Neuronal stem cell (in vitro differentiated cells): ENCODE measurements at regions not wholly inside any gene's neighbourhood (a gene's known extent, or its start where the extent isn't known, plus 50 kb on each side); places are given as distances from the start of the nearest gene placed in this dataset.

Source experiments
- DNase-seq: peaks from one replicate; pipeline ENCODE4 v3.0.0-alpha.2; 2013; ENCODE audit warnings: low spot score
- H2AFZ ChIP-seq: one replicate; pipeline ENCODE4 v1.6.1; 2013; ENCODE audit warnings: mild to moderate bottlenecking, low read length, inconsistent platforms
- H2AK5ac ChIP-seq: 2 replicates; pipeline ENCODE4 v1.6.1; 2013; ENCODE audit warnings: low read depth, mild to moderate bottlenecking, inconsistent platforms, low read length, moderate library complexity, mixed read lengths
- H2BK120ac ChIP-seq: 2 replicates; pipeline ENCODE4 v1.6.1; 2013; ENCODE audit warnings: low read depth, mild to moderate bottlenecking, inconsistent platforms, low read length, moderate library complexity, mixed read lengths
- H2BK12ac ChIP-seq: one replicate; pipeline ENCODE4 v1.6.1; 2013; ENCODE audit warnings: low read length, inconsistent platforms
- H2BK15ac ChIP-seq: 2 replicates; pipeline ENCODE4 v1.6.1; 2013; ENCODE audit warnings: mild to moderate bottlenecking, low read length, inconsistent platforms, mixed read lengths
- H2BK5ac ChIP-seq: one replicate; pipeline ENCODE4 v1.6.1; 2013; ENCODE audit warnings: inconsistent platforms, mild to moderate bottlenecking, low read length, moderate library complexity
- H3K14ac ChIP-seq: one replicate; pipeline ENCODE4 v1.6.1; 2013; ENCODE audit warnings: low read length, inconsistent platforms
- H3K18ac ChIP-seq: 2 replicates; pipeline ENCODE4 v1.6.1; 2013; ENCODE audit warnings: low read length, inconsistent platforms
- H3K23ac ChIP-seq: 2 replicates; pipeline ENCODE4 v1.6.1; 2013; ENCODE audit warnings: low read depth, mild to moderate bottlenecking, mixed read lengths, low read length, inconsistent platforms; ENCODE audit not compliant: poor library complexity
- H3K27ac ChIP-seq: replicated peaks from 3 replicates; pipeline ENCODE4 v1.5.1; 2013; ENCODE audit warnings: low read length, inconsistent platforms
- H3K27me3 ChIP-seq, 3 experiments: 2 replicates each; pipeline ENCODE4 v1.6.1; 2013; ENCODE audit warnings: low read length in 3 of 3, mild to moderate bottlenecking in 2 of 3, inconsistent platforms in 1 of 3, low read depth in 1 of 3, mixed read lengths in 1 of 3, moderate library complexity in 1 of 3; ENCODE audit not compliant: control insufficient read depth in 3 of 3, insufficient read depth in 3 of 3
- H3K36me3 ChIP-seq, 2 donors: replicated peaks in 1 of 2; 2 replicates each; pipeline ENCODE4 v1.6.1; 2013; ENCODE audit warnings: low read length in 2 of 2; ENCODE audit not compliant: control insufficient read depth in 2 of 2, insufficient read depth in 2 of 2
- H3K4ac ChIP-seq: 2 replicates; pipeline ENCODE4 v1.6.1; 2013; ENCODE audit warnings: inconsistent platforms, mild to moderate bottlenecking, low read length, moderate library complexity
- H3K4me1 ChIP-seq, 2 donors: 1 replicate in 1 of 2; 2 replicates in 1 of 2; pipeline ENCODE4 v1.6.1; 2013; ENCODE audit warnings: low read length in 2 of 2, low read depth in 1 of 2; ENCODE audit not compliant: control insufficient read depth in 2 of 2, insufficient read depth in 1 of 2
- H3K4me2 ChIP-seq: one replicate; pipeline ENCODE4 v1.6.1; 2013; ENCODE audit warnings: mild to moderate bottlenecking, low read length, inconsistent platforms; ENCODE audit not compliant: insufficient read depth, poor library complexity, severe bottlenecking
- H3K4me3 ChIP-seq, 2 donors: 2 replicates each; pipeline ENCODE4 v1.5.1; 2013; ENCODE audit warnings: low read length in 2 of 2, mild to moderate bottlenecking in 2 of 2, inconsistent platforms in 1 of 2, moderate library complexity in 1 of 2
- H3K79me1 ChIP-seq: one replicate; pipeline ENCODE4 v1.6.1; 2013; ENCODE audit warnings: low read depth, mild to moderate bottlenecking, inconsistent platforms, low read length, moderate library complexity
- H3K9ac ChIP-seq: one replicate; pipeline ENCODE4 v1.6.1; 2013; ENCODE audit warnings: mild to moderate bottlenecking, low read depth, low read length, inconsistent platforms; ENCODE audit not compliant: poor library complexity
- H3K9me3 ChIP-seq, 2 donors: replicated peaks in 1 of 2; 2 replicates each; pipeline versions ENCODE3 to v1.6.1; 2013; ENCODE audit warnings: low read length in 2 of 2, mild to moderate bottlenecking in 2 of 2, inconsistent platforms in 1 of 2, low read depth in 1 of 2, mixed read lengths in 1 of 2, moderate library complexity in 1 of 2; ENCODE audit not compliant: control insufficient read depth in 2 of 2, insufficient read depth in 1 of 2
- H4K8ac ChIP-seq: one replicate; pipeline ENCODE4 v1.6.1; 2013; ENCODE audit warnings: low read depth, mild to moderate bottlenecking, inconsistent platforms, low read length, moderate library complexity
- H4K91ac ChIP-seq: one replicate; pipeline ENCODE4 v1.6.1; 2013; ENCODE audit warnings: low read length, low read depth, mild to moderate bottlenecking, inconsistent platforms; ENCODE audit not compliant: poor library complexity
- WGBS, 2 donors: extraction: QIAGEN DNeasy Blood & Tissue Kit; methylation state at CpG; one replicate each; pipeline ENCODE4 v1.1.7; 2013; ENCODE audit warnings: missing lambda C conversion rate in 2 of 2, mixed read lengths in 1 of 2; ENCODE audit not compliant: insufficient read length in 2 of 2, insufficient replicate concordance in 1 of 2; ENCODE audit errors: extremely low coverage in 2 of 2; 5-methylcytosine and 5-hydroxymethylcytosine counted together

DNA sequence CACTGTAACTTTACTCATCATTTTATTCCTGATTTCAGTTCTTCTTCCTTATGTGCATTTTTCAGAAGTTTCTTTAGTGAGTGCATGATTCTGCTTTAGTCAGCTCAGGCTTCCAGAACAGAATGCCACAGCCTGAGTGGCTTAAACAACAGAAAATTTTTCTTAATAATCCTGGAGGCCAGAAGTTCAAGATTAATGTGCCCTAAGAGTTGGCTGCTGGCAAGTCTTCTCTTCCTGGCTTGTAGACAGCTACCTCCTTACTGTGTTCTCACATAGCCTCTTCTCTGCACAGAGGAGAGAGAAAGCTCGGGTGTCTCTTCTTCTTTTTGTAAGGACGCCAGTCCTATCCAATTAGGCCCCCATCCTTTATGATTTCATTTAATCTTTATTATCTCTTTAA lies 443.1 kb upstream of the RGS17 start:
- no peak overlapping the region for H3K9ac ChIP-seq
- no peak overlapping the region for H3K4ac ChIP-seq
- no peaks in the 10 kb centered on the region for H3K36me3 ChIP-seq
- no peaks in the 10 kb centered on the region for H3K27me3 ChIP-seq
- H4K91ac ChIP-seq, result no peak overlapping the region
- no peaks in the 10 kb centered on the region for H3K9me3 ChIP-seq
- no peak overlapping the region for H3K4me3 ChIP-seq
- no peaks in the 10 kb centered on the region for H3K79me1 ChIP-seq
- no peak overlapping the region for H3K23ac ChIP-seq
- H2BK15ac ChIP-seq, result no peak overlapping the region
- H2BK12ac ChIP-seq, result no peak overlapping the region
- H3K27ac ChIP-seq, result no peak overlapping the region
- no peak for DNase-seq
- no peak overlapping the region for H4K8ac ChIP-seq
- no peak overlapping the region for H3K4me2 ChIP-seq
- H2BK5ac ChIP-seq, result no peak overlapping the region
- no peak overlapping the region for H2AFZ ChIP-seq
- H3K14ac ChIP-seq, result no peak overlapping the region
- H3K4me1 ChIP-seq, result no peaks in the 10 kb centered on the region
- H2AK5ac ChIP-seq, result no peak overlapping the region
- WGBS, 2 donors, result no CpG with 5 or more reads among the region's 2 CpGs
- H2BK120ac ChIP-seq, result no peak overlapping the region
- H3K18ac ChIP-seq, result no peak overlapping the region

DNA sequence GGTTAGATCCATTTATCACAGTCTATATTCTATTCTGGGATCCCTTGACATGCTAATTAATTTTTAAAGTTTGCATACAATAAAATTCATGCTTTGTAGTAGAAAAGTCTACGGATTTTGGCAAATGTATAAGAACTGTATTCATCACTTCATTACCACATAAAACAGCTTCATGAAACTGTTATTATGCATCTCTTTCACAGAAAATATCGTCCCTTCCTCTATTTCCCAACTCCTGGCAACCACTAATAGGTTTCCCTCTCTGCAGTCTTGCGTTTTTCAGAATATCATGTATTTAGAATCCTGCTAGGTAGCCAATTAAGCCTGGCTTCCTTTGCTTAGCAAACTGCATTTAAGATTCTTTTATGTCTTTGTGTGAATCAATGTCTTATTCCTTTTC lies 441.3 kb upstream of the RGS17 start:
- H3K4me3 ChIP-seq, result no peak overlapping the region
- H2BK5ac ChIP-seq, result no peak overlapping the region
- H4K8ac ChIP-seq, result no peak overlapping the region
- no peaks in the 10 kb centered on the region for H3K36me3 ChIP-seq
- H3K23ac ChIP-seq, result no peak overlapping the region
- H3K18ac ChIP-seq, result no peak overlapping the region
- H3K27me3 ChIP-seq, result no peaks in the 10 kb centered on the region
- no peak overlapping the region for H3K9ac ChIP-seq
- no peak overlapping the region for H3K4ac ChIP-seq
- no peak overlapping the region for H3K27ac ChIP-seq
- no CpG with 5 or more reads among the region's 3 CpGs for WGBS, 2 donors
- H2AK5ac ChIP-seq, result no peak overlapping the region
- H3K9me3 ChIP-seq, result no peaks in the 10 kb centered on the region
- no peaks in the 10 kb centered on the region for H3K4me1 ChIP-seq
- H4K91ac ChIP-seq, result no peak overlapping the region
- no peak for DNase-seq
- H3K79me1 ChIP-seq, result no peaks in the 10 kb centered on the region
- no peak overlapping the region for H2BK120ac ChIP-seq
- no peak overlapping the region for H2BK12ac ChIP-seq
- no peak overlapping the region for H2AFZ ChIP-seq
- H2BK15ac ChIP-seq, result no peak overlapping the region
- H3K4me2 ChIP-seq, result no peak overlapping the region
- no peak overlapping the region for H3K14ac ChIP-seq

- Histone ChIP-seq H3K4ac (no peak overlapping the region), H3K4me2 (no peak overlapping the region), H3K14ac (no peak overlapping the region), H3K27me3 (no peaks in the 10 kb centered on the region), H3K18ac (no peak overlapping the region), H2BK5ac (no peak overlapping the region), H2BK12ac (no peak overlapping the region), H3K27ac (no peak overlapping the region), H2BK120ac (no peak overlapping the region), H3K9me3 (no peaks in the 10 kb centered on the region), H3K36me3 (no peaks in the 10 kb centered on the region), H3K4me3 (no peak overlapping the region), H4K91ac (no peak overlapping the region), H4K8ac (no peak overlapping the region), H2AFZ (no peak overlapping the region), H3K79me1 (no peaks in the 10 kb centered on the region), H2BK15ac (no peak overlapping the region), H3K4me1 (no peaks in the 10 kb centered on the region), H3K9ac (no peak overlapping the region), H3K23ac (no peak overlapping the region), H2AK5ac (no peak overlapping the region)
- no CpG with 5 or more reads among the region's 1 CpG for WGBS, 2 donors
- DNase-seq, result no peak
These were observed 437.5 kb upstream of the RGS17 start for GRCh38 chr6:153568628-153569027.

GRCh38 chr6:153564803-153565202 lies 433.7 kb upstream of the RGS17 start:
- H3K4me1 ChIP-seq, result peaks cover 0 to 1% of the 10 kb centered on the region in 2 donors
- H3K9ac ChIP-seq, result no peak overlapping the region
- no peak for DNase-seq
- H3K9me3 ChIP-seq, result no peaks in the 10 kb centered on the region
- no peaks in the 10 kb centered on the region for H3K79me1 ChIP-seq
- H3K27ac ChIP-seq, result no peak overlapping the region
- no peak overlapping the region for H2AFZ ChIP-seq
- H3K23ac ChIP-seq, result no peak overlapping the region
- H2AK5ac ChIP-seq, result no peak overlapping the region
- no peak overlapping the region for H4K91ac ChIP-seq
- no peak overlapping the region for H3K4me2 ChIP-seq
- no peak overlapping the region for H2BK12ac ChIP-seq
- H3K27me3 ChIP-seq, result no peaks in the 10 kb centered on the region
- no peak overlapping the region for H3K4ac ChIP-seq
- no peak overlapping the region for H2BK15ac ChIP-seq
- no peak overlapping the region for H3K4me3 ChIP-seq
- no peaks in the 10 kb centered on the region for H3K36me3 ChIP-seq
- H2BK5ac ChIP-seq, result no peak overlapping the region
- WGBS, 2 donors, result no CpG with 5 or more reads among the region's 2 CpGs
- H3K18ac ChIP-seq, result no peak overlapping the region
- no peak overlapping the region for H3K14ac ChIP-seq
- no peak overlapping the region for H2BK120ac ChIP-seq
- no peak overlapping the region for H4K8ac ChIP-seq
